Nephron progenitor cell (in vitro differentiated cells): ENCODE measurements at regions not wholly inside any gene's neighbourhood (a gene's known extent, or its start where the extent isn't known, plus 50 kb on each side); places are given as distances from the start of the nearest gene placed in this dataset.

Experiments used
- DNase-seq: peaks from one replicate; pipeline ENCODE4 v3.0.0; 2021
- H3K27ac Mint-ChIP-seq: 2 replicates; pipeline ENCODE4 v1.8.0; 2021; ENCODE audit warnings: mild to moderate bottlenecking, moderate library complexity, mixed read lengths
- H3K27me3 Mint-ChIP-seq: 2 replicates; pipeline ENCODE4 v1.8.0; 2021; ENCODE audit warnings: mild to moderate bottlenecking, low read depth, mixed read lengths; ENCODE audit not compliant: poor library complexity
- H3K36me3 Mint-ChIP-seq: 2 replicates; pipeline ENCODE4 v1.8.0; 2021; ENCODE audit warnings: low read depth, mixed read lengths
- H3K4me1 Mint-ChIP-seq: 2 replicates; pipeline ENCODE4 v1.8.0; 2021; ENCODE audit warnings: mixed read lengths
- H3K4me3 Mint-ChIP-seq: 2 replicates; pipeline ENCODE4 v1.8.0; 2021; ENCODE audit warnings: mild to moderate bottlenecking, moderate library complexity, mixed read lengths
- H3K9me3 Mint-ChIP-seq: 2 replicates; pipeline ENCODE4 v1.8.0; 2021; ENCODE audit warnings: mild to moderate bottlenecking, moderate library complexity, mixed read lengths
- TF ChIP-seq, protein P1 (sequence below): fragments of 200-600 bp; sonication (generic); IDR thresholded peaks from 2 replicates; pipeline ENCODE4 v1.5.0; 2021; ENCODE audit warnings: antibody characterized with exemption

GRCh38 chr1:168822911-168823310 is 93.9 kb upstream of the DPT start:
- TF ChIP-seq, protein P1, sequence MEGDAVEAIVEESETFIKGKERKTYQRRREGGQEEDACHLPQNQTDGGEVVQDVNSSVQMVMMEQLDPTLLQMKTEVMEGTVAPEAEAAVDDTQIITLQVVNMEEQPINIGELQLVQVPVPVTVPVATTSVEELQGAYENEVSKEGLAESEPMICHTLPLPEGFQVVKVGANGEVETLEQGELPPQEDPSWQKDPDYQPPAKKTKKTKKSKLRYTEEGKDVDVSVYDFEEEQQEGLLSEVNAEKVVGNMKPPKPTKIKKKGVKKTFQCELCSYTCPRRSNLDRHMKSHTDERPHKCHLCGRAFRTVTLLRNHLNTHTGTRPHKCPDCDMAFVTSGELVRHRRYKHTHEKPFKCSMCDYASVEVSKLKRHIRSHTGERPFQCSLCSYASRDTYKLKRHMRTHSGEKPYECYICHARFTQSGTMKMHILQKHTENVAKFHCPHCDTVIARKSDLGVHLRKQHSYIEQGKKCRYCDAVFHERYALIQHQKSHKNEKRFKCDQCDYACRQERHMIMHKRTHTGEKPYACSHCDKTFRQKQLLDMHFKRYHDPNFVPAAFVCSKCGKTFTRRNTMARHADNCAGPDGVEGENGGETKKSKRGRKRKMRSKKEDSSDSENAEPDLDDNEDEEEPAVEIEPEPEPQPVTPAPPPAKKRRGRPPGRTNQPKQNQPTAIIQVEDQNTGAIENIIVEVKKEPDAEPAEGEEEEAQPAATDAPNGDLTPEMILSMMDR: no peak
- Mint-ChIP-seq H3K27ac (no peak overlapping the region), H3K4me1 (no peaks in the 10 kb centered on the region), H3K4me3 (no peak overlapping the region), H3K9me3 (peaks cover 4% of the 10 kb centered on the region), H3K36me3 (no peaks in the 10 kb centered on the region), H3K27me3 (no peaks in the 10 kb centered on the region)
- no peak for DNase-seq

DNA sequence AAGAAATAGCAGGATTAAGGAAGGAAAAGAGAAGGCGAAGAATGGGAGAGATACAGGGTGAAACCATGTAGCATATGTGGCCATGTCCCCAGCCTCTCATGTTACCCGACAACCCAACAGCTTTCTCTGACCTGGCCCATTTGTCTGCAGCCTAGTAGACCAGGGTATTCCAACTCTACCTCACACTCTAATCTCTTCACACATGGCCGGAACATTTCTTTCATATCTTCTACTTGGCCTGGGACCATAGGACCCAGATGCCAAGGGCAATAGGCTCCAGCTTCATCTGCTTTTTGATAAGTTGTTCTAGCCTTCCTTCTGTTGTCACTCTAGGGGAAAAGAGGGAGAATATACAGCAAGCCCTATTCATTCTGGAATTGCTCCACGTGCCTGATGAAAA is 95.0 kb upstream of the DPT start:
- H3K36me3 Mint-ChIP-seq: no peaks in the 10 kb centered on the region
- H3K4me3 Mint-ChIP-seq: no peak overlapping the region
- peaks cover 4% of the 10 kb centered on the region for H3K9me3 Mint-ChIP-seq
- H3K27ac Mint-ChIP-seq: no peak overlapping the region
- H3K27me3 Mint-ChIP-seq: no peaks in the 10 kb centered on the region
- TF ChIP-seq, protein P1: no peak
- no peak for DNase-seq
- H3K4me1 Mint-ChIP-seq: no peaks in the 10 kb centered on the region

GRCh38 chr1:168824418-168825065 is 95.5 kb upstream of the DPT start:
- Mint-ChIP-seq H3K4me1 (no peaks in the 10 kb centered on the region), H3K36me3 (no peaks in the 10 kb centered on the region), H3K9me3 (peaks cover 4% of the 10 kb centered on the region), H3K4me3 (no peak overlapping the region), H3K27me3 (no peaks in the 10 kb centered on the region), H3K27ac (no peak overlapping the region)
- no peak for DNase-seq
- TF ChIP-seq, protein P1: no peak

GRCh38 chr1:168825129-168825528 is 96.1 kb upstream of the DPT start:
- H3K27me3 Mint-ChIP-seq: no peaks in the 10 kb centered on the region
- peaks cover 3% of the 10 kb centered on the region for H3K4me1 Mint-ChIP-seq
- H3K9me3 Mint-ChIP-seq: peaks cover 4% of the 10 kb centered on the region
- TF ChIP-seq, protein P1: no peak
- DNase-seq: no peak
- no peak overlapping the region for H3K4me3 Mint-ChIP-seq
- H3K27ac Mint-ChIP-seq: no peak overlapping the region
- H3K36me3 Mint-ChIP-seq: no peaks in the 10 kb centered on the region

- Mint-ChIP-seq H3K27ac (no peak overlapping the region), H3K36me3 (no peaks in the 10 kb centered on the region), H3K9me3 (peaks cover 4% of the 10 kb centered on the region), H3K4me1 (peaks cover 4% of the 10 kb centered on the region), H3K4me3 (no peak overlapping the region), H3K27me3 (no peaks in the 10 kb centered on the region)
- TF ChIP-seq, protein P1: no peak
- no peak for DNase-seq
These were observed 96.8 kb upstream of the DPT start for GRCh38 chr1:168825820-168826219.

- Mint-ChIP-seq H3K36me3 (no peaks in the 10 kb centered on the region), H3K4me3 (no peak overlapping the region), H3K4me1 (peaks cover 4% of the 10 kb centered on the region), H3K9me3 (peaks cover 4% of the 10 kb centered on the region), H3K27ac (no peak overlapping the region), H3K27me3 (no peaks in the 10 kb centered on the region)
- TF ChIP-seq, protein P1: no peak
- DNase-seq: no peak
These were observed 97.3 kb upstream of the DPT start for GRCh38 chr1:168826269-168826668.
